ENCODE measurements at regions not wholly inside any gene's neighbourhood (a gene's known extent, or its start where the extent isn't known, plus 50 kb on each side); places are given as distances from the start of the nearest gene placed in this dataset.

DNA sequence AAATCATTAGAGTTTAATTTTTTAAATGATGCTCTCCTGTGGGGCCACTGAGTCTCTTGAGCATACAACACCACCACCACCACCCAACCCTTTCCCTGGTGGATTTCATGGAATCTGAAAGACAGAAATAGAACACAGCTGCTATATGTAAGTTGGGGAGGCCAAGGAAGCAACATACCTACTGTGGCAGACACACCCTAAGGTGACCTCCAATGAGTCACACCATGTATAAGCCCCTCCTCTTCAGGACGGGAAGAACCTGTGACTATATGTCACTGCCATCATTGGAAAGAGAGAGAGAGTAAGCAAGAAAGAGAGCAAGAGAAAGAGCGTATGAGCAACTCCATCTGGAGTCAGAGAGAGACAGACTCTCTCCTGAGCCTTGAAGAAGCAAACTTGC, 172.4 kb upstream of the NFE2L3 start:
- Histone ChIP-seq H3K9me3 (ENCODE audit: control insufficient read depth in 2 of 2, insufficient read depth in 1 of 2, low read depth in 1 of 2, low read length in 1 of 2) (peaks cover 4 to 9% of the 10 kb centered on the region in 2 donors), H3K27ac (ENCODE audit: low read depth in 2 of 2, low read length in 1 of 2) (no peak overlapping the region), H3K27me3 (ENCODE audit: control insufficient read depth in 1 of 2, insufficient read depth in 2 of 2, low read length in 2 of 2) (no peaks in the 10 kb centered on the region), H3K36me3 (ENCODE audit: control insufficient read depth in 2 of 2, insufficient read depth in 2 of 2, low read length in 1 of 2) (no peaks in the 10 kb centered on the region), H3K4me1 (ENCODE audit: control insufficient read depth in 2 of 2, insufficient read depth in 2 of 2, low read length in 1 of 2) (no peaks in the 10 kb centered on the region), H3K4me3 (ENCODE audit: low read depth in 1 of 2, low read length in 2 of 2) (no peak overlapping the region)
- 37 to 72% methylated on average over 2 of the region's 2 CpGs for WGBS, 2 donors

DNA sequence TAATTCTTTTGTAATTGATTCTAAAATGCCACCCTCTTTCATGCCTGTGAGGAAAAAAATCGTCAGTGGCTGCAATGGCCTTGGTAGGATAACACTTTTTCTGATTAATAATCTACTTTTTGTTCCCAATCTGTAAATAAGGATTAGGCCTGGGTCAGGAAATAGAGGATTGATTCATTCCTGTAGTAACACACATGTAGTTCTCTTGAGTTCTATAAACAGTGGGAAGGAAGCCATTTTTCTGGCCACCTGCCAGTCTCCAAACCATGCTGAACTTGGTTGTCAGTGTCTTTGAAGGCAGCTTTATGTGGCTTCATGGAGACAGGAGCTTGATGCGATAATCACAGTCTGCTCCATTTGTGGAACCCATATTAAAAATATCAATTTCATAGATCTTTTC, 169.3 kb upstream of the NFE2L3 start:
- Histone ChIP-seq H3K4me3 (ENCODE audit: low read depth in 1 of 2, low read length in 2 of 2) (no peak overlapping the region), H3K36me3 (ENCODE audit: control insufficient read depth in 2 of 2, insufficient read depth in 2 of 2, low read length in 1 of 2) (no peaks in the 10 kb centered on the region), H3K27me3 (ENCODE audit: control insufficient read depth in 1 of 2, insufficient read depth in 2 of 2, low read length in 2 of 2) (no peaks in the 10 kb centered on the region), H3K9me3 (ENCODE audit: control insufficient read depth in 2 of 2, insufficient read depth in 1 of 2, low read depth in 1 of 2, low read length in 1 of 2) (peaks cover 0 to 4% of the 10 kb centered on the region in 2 donors), H3K27ac (ENCODE audit: low read depth in 2 of 2, low read length in 1 of 2) (no peak overlapping the region), H3K4me1 (ENCODE audit: control insufficient read depth in 2 of 2, insufficient read depth in 2 of 2, low read length in 1 of 2) (no peaks in the 10 kb centered on the region)
- WGBS, 2 donors, result 73 to 76% methylated on average over 2 of the region's 2 CpGs

DNA sequence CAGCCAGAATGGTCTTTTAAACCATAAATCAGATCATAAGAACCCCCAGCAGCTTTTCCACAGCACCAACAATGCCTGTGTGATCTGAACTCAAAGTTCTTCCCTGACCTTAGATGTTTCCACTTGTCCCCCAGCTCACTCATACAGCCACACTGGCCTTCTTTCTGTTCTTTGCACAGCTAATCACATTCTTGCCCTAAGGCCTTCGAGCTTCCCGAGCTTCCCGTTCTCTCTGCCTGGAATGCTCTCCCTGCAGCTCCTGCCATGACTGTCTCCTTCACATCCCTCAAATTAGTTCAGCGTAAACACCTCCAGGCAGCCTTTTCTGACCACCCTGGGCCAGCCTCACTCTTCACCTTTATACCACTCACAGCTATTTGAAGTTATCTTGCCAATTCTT, 166.8 kb upstream of the NFE2L3 start:
- WGBS, 2 donors, result 59 to 75% methylated on average over 4 of the region's 4 CpGs

DNA sequence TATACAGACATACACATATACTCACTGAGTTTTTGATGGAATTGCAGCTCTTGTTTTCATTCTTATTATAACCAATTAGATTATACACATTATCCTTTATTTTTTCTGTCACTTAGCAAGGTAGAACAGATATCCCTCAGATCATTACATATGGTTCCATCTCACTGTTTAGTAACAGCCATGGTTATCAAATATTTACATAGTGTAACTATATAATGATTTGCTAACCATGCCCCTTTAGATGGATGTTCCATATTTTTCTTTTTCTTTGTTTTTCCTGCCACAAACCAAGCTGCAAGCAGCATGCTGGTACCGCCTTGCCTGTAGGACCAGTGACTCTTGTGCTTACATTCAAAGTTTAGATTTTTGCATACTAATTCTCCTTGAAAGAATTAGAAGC, 163.4 kb upstream of the NFE2L3 start:
- Histone ChIP-seq H3K27ac (ENCODE audit: low read depth in 2 of 2, low read length in 1 of 2) (no peak overlapping the region), H3K27me3 (ENCODE audit: control insufficient read depth in 1 of 2, insufficient read depth in 2 of 2, low read length in 2 of 2) (peaks cover 0 to 3% of the 10 kb centered on the region in 2 donors), H3K36me3 (ENCODE audit: control insufficient read depth in 2 of 2, insufficient read depth in 2 of 2, low read length in 1 of 2) (no peaks in the 10 kb centered on the region), H3K9me3 (ENCODE audit: control insufficient read depth in 2 of 2, insufficient read depth in 1 of 2, low read depth in 1 of 2, low read length in 1 of 2) (no peaks in the 10 kb centered on the region), H3K4me3 (ENCODE audit: low read depth in 1 of 2, low read length in 2 of 2) (no peak overlapping the region), H3K4me1 (ENCODE audit: control insufficient read depth in 2 of 2, insufficient read depth in 2 of 2, low read length in 1 of 2) (no peaks in the 10 kb centered on the region)
- 88 to 91% methylated on average over 1 of the region's 1 CpG for WGBS, 2 donors

More for the DNA sequence above, 166.8 kb upstream of the NFE2L3 start:
- no peaks in the 10 kb centered on the region for H3K36me3 ChIP-seq (ENCODE audit: control insufficient read depth in 2 of 2, insufficient read depth in 2 of 2, low read length in 1 of 2)
- H3K4me3 ChIP-seq (ENCODE audit: low read depth in 1 of 2, low read length in 2 of 2), result no peak overlapping the region
- no peak overlapping the region for H3K27ac ChIP-seq (ENCODE audit: low read depth in 2 of 2, low read length in 1 of 2)
- peaks cover 0 to 4% of the 10 kb centered on the region in 2 donors for H3K9me3 ChIP-seq (ENCODE audit: control insufficient read depth in 2 of 2, insufficient read depth in 1 of 2, low read depth in 1 of 2, low read length in 1 of 2)
- no peaks in the 10 kb centered on the region for H3K4me1 ChIP-seq (ENCODE audit: control insufficient read depth in 2 of 2, insufficient read depth in 2 of 2, low read length in 1 of 2)
- no peaks in the 10 kb centered on the region for H3K27me3 ChIP-seq (ENCODE audit: control insufficient read depth in 1 of 2, insufficient read depth in 2 of 2, low read length in 2 of 2)

DNA sequence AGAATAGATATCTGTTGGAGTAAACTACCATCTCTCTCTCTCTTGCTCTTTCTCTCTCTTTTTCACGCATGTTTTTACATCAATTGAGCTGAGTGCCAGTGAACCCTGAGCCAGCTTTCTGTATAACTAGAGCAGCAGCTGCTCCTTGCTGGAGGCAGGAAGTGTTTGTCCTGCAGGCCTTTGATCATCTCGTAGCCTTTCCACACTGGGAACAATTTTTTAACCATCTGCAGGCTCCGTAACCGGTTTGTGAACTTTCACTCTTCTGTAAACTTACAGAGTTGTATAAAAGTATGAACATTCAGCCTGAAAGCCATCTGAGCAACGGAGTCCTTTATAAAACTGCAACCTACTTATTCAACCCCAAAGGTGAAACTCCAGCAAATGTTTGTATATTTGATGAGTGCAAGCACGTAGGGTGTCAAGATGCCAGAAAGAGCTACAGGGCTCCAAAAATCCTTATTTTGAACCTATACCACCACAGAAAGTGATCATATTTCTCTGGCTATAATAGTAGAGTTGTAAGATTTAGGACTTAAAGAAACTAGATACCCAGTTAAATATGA, 162.8 kb upstream of the NFE2L3 start:
- H3K27me3 ChIP-seq (ENCODE audit: control insufficient read depth in 1 of 2, insufficient read depth in 2 of 2, low read length in 2 of 2), result peaks cover 0 to 3% of the 10 kb centered on the region in 2 donors
- no peaks in the 10 kb centered on the region for H3K4me1 ChIP-seq (ENCODE audit: control insufficient read depth in 2 of 2, insufficient read depth in 2 of 2, low read length in 1 of 2)
- H3K36me3 ChIP-seq (ENCODE audit: control insufficient read depth in 2 of 2, insufficient read depth in 2 of 2, low read length in 1 of 2), result no peaks in the 10 kb centered on the region
- WGBS, 2 donors, result 34% methylated on average over 6 of the region's 6 CpGs
- no peak overlapping the region for H3K27ac ChIP-seq (ENCODE audit: low read depth in 2 of 2, low read length in 1 of 2)
- H3K9me3 ChIP-seq (ENCODE audit: control insufficient read depth in 2 of 2, insufficient read depth in 1 of 2, low read depth in 1 of 2, low read length in 1 of 2), result no peaks in the 10 kb centered on the region
- no peak overlapping the region for H3K4me3 ChIP-seq (ENCODE audit: low read depth in 1 of 2, low read length in 2 of 2)

DNA sequence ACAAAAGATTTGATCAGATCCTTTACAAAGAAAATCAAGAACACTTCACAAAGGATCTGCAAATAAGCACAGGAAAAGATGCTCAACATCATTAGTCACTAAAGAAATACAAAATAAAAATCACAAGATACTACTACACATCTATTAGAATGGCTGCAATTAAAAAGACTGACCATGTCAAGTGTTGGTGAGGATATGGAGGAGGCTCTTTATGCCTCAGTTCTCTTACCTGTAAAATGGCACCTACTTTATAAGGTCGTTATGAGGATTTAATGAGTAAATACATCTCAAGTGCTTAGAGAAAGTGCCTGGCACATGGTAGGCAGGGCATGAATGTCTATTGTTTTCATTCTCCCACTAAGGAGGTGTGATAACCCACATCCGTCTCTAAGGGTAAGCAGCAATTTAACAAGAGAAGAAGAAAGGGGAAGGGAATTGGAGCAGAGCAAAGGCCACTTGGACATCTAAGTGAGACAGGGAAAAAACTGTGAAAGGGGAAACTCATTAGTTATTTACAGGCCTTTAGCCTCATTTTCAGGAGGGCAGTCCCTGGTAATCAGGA, 157.5 kb upstream of the NFE2L3 start:
- Histone ChIP-seq H3K4me1 (ENCODE audit: control insufficient read depth in 2 of 2, insufficient read depth in 2 of 2, low read length in 1 of 2) (no peaks in the 10 kb centered on the region), H3K9me3 (ENCODE audit: control insufficient read depth in 2 of 2, insufficient read depth in 1 of 2, low read depth in 1 of 2, low read length in 1 of 2) (no peaks in the 10 kb centered on the region), H3K27me3 (ENCODE audit: control insufficient read depth in 1 of 2, insufficient read depth in 2 of 2, low read length in 2 of 2) (peaks cover 0 to 3% of the 10 kb centered on the region in 2 donors), H3K36me3 (ENCODE audit: control insufficient read depth in 2 of 2, insufficient read depth in 2 of 2, low read length in 1 of 2) (no peaks in the 10 kb centered on the region), H3K27ac (ENCODE audit: low read depth in 2 of 2, low read length in 1 of 2) (no peak overlapping the region), H3K4me3 (ENCODE audit: low read depth in 1 of 2, low read length in 2 of 2) (no peak overlapping the region)
- WGBS, 2 donors, result 60 to 87% methylated on average over 2 of the region's 2 CpGs

DNA sequence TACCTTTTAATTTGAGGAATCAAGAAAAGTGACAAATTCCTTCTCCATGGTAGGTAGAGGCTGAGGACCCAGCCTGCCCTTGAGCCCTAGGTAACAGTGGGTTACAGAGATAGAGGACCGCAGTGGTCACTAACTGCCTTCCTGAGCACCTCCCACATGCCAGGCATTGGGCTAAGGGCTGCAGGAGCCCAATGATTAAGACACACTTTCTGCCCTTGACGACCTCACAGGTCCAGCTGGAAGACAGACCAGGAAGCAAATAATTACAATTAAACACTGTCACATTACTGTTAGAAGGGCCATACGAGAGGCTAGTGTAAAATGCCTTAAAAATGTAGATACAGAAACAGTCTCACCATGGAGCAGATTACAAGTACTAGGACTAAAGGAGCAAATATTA, 156.8 kb upstream of the NFE2L3 start:
- Histone ChIP-seq H3K4me3 (ENCODE audit: low read depth in 1 of 2, low read length in 2 of 2) (no peak overlapping the region), H3K9me3 (ENCODE audit: control insufficient read depth in 2 of 2, insufficient read depth in 1 of 2, low read depth in 1 of 2, low read length in 1 of 2) (no peaks in the 10 kb centered on the region), H3K27ac (ENCODE audit: low read depth in 2 of 2, low read length in 1 of 2) (no peak overlapping the region), H3K4me1 (ENCODE audit: control insufficient read depth in 2 of 2, insufficient read depth in 2 of 2, low read length in 1 of 2) (no peaks in the 10 kb centered on the region), H3K27me3 (ENCODE audit: control insufficient read depth in 1 of 2, insufficient read depth in 2 of 2, low read length in 2 of 2) (peaks cover 0 to 3% of the 10 kb centered on the region in 2 donors), H3K36me3 (ENCODE audit: control insufficient read depth in 2 of 2, insufficient read depth in 2 of 2, low read length in 1 of 2) (no peaks in the 10 kb centered on the region)
- WGBS, 2 donors, result 63 to 70% methylated on average over 3 of the region's 3 CpGs

DNA sequence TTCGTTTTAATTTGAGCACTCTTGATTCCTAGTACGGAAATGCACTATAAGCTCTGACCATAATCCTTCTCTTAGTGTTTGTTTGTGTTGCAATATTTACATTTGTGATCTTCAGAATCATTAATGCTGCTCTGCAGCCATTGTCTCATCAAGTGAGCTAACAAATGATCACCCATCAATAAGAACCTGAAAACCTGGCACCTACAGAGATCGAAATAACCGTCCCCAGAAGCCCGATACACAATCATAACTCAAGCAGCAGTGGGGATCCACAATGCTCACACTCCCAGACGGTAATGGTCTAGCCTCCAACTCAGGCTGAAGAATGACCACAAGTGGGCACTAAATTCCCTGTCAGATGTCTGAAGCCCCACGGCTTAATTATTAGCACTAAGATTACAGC, 156.0 kb upstream of the NFE2L3 start:
- H3K9me3 ChIP-seq (ENCODE audit: control insufficient read depth in 2 of 2, insufficient read depth in 1 of 2, low read depth in 1 of 2, low read length in 1 of 2), result no peaks in the 10 kb centered on the region
- WGBS, 2 donors, result 65 to 72% methylated on average over 7 of the region's 7 CpGs
- no peaks in the 10 kb centered on the region for H3K36me3 ChIP-seq (ENCODE audit: control insufficient read depth in 2 of 2, insufficient read depth in 2 of 2, low read length in 1 of 2)
- no peak overlapping the region for H3K27ac ChIP-seq (ENCODE audit: low read depth in 2 of 2, low read length in 1 of 2)
- no peaks in the 10 kb centered on the region for H3K4me1 ChIP-seq (ENCODE audit: control insufficient read depth in 2 of 2, insufficient read depth in 2 of 2, low read length in 1 of 2)
- no peaks in the 10 kb centered on the region for H3K27me3 ChIP-seq (ENCODE audit: control insufficient read depth in 1 of 2, insufficient read depth in 2 of 2, low read length in 2 of 2)
- H3K4me3 ChIP-seq (ENCODE audit: low read depth in 1 of 2, low read length in 2 of 2), result no peak overlapping the region

DNA sequence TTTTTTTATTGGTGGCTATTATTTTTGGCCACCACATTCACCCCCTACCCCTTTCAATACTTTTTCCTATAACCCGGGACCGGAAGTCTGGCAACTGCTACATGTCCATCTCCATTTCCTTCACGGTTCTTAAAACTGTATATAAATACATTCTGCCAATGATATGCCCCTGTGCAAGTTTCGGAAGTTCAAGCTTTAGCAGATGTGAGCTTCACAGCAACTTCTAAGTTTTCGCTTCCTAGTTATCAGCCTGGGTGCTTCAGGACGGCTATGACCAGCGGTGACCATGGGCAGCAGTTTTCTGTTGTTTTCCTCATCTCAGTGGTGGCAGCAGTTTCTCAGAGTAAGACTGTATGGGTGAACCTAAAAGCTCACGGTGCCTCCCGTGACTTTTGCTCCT, 153.5 kb upstream of the NFE2L3 start:
- Histone ChIP-seq H3K27ac (ENCODE audit: low read depth in 2 of 2, low read length in 1 of 2) (no peak overlapping the region), H3K4me3 (ENCODE audit: low read depth in 1 of 2, low read length in 2 of 2) (no peak overlapping the region), H3K27me3 (ENCODE audit: control insufficient read depth in 1 of 2, insufficient read depth in 2 of 2, low read length in 2 of 2) (no peaks in the 10 kb centered on the region), H3K9me3 (ENCODE audit: control insufficient read depth in 2 of 2, insufficient read depth in 1 of 2, low read depth in 1 of 2, low read length in 1 of 2) (no peaks in the 10 kb centered on the region), H3K4me1 (ENCODE audit: control insufficient read depth in 2 of 2, insufficient read depth in 2 of 2, low read length in 1 of 2) (no peaks in the 10 kb centered on the region), H3K36me3 (ENCODE audit: control insufficient read depth in 2 of 2, insufficient read depth in 2 of 2, low read length in 1 of 2) (no peaks in the 10 kb centered on the region)
- WGBS, 2 donors, result 88 to 89% methylated on average over 9 of the region's 9 CpGs

DNA sequence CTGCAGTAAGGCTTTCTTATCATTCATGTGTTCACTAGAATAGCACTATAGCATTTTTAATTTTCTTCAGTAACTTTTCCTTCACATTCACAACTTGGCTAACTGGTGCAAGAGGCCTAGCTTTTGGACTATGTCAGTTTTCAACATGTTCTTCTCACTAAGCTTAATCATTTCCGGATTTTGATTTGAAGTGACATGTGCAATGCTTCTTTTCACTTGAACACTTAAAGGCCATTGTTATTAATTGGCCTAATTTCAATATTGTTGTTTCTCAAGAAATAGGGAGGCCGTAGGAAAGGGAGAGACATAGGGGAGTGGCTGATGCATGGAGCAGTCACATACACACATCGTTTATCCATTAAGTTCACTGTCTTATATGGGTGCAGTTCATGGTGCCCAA, 151.2 kb upstream of the NFE2L3 start:
- Histone ChIP-seq H3K9me3 (ENCODE audit: control insufficient read depth in 2 of 2, insufficient read depth in 1 of 2, low read depth in 1 of 2, low read length in 1 of 2) (no peaks in the 10 kb centered on the region), H3K27ac (ENCODE audit: low read depth in 2 of 2, low read length in 1 of 2) (no peak overlapping the region), H3K36me3 (ENCODE audit: control insufficient read depth in 2 of 2, insufficient read depth in 2 of 2, low read length in 1 of 2) (no peaks in the 10 kb centered on the region), H3K4me1 (ENCODE audit: control insufficient read depth in 2 of 2, insufficient read depth in 2 of 2, low read length in 1 of 2) (no peaks in the 10 kb centered on the region), H3K4me3 (ENCODE audit: low read depth in 1 of 2, low read length in 2 of 2) (no peak overlapping the region), H3K27me3 (ENCODE audit: control insufficient read depth in 1 of 2, insufficient read depth in 2 of 2, low read length in 2 of 2) (no peaks in the 10 kb centered on the region)
- 61 to 65% methylated on average over 3 of the region's 3 CpGs for WGBS, 2 donors

Measured in esophagus (tissue), 2 donors.